ENCODE measurements at regions not wholly inside any gene's neighbourhood (a gene's known extent, or its start where the extent isn't known, plus 50 kb on each side); places are given as distances from the start of the nearest gene placed in this dataset.

GRCh38 chr16:52071101-52071500 lies 475.8 kb downstream of the TOX3 start:
- TF ChIP-seq GATA2 (IDR thresholded peaks at IDR 0.05; ENCODE audit: low read depth, low read length) (no peak), GATA3 (IDR thresholded peaks at IDR 0.05; ENCODE audit: low read depth, low read length) (no peak)

Measured in SH-SY5Y (cell line).